H1 (cell line): ENCODE measurements at regions not wholly inside any gene's neighbourhood (a gene's known extent, or its start where the extent isn't known, plus 50 kb on each side); places are given as distances from the start of the nearest gene placed in this dataset.

Source experiments
- CTCF ChIA-PET: fragments of 300-600 bp; sonication (Branson Sonifier 250); formaldehyde crosslinking; loops from one replicate; lab custom pipeline; 2021; ENCODE audit not compliant: partially characterized antibody; lab: Charles Lee
- POLR2A ChIA-PET: fragments of 300-600 bp; sonication (Branson Sonifier 250); formaldehyde crosslinking; loops from one replicate; lab custom pipeline; 2021; ENCODE audit warnings: inconsistent platforms; ENCODE audit not compliant: partially characterized antibody; lab: Charles Lee
- DNase-seq, 2 experiments: peaks; one replicate each; pipeline versions ENCODE4 v3.0.0 to v3.0.0-alpha.2; 2010 to 2022; ENCODE audit warnings: low spot score in 2 of 2, low read depth in 1 of 2, mixed read lengths in 1 of 2
- FAIRE-seq: peaks from 2 replicates; lab custom pipeline; 2011; peaks lifted over from hg19 to GRCh38; lab: Jason Lieb, UNC
- H2AFZ ChIP-seq: 2 replicates; pipeline ENCODE4 v1.8.1; 2012; ENCODE audit warnings: low read length, inconsistent platforms
- H2AK5ac ChIP-seq: 2 replicates; pipeline ENCODE4 v1.6.1; 2013; ENCODE audit warnings: low read depth, low read length
- H2BK120ac ChIP-seq: replicated peaks from 2 replicates; pipeline ENCODE3; 2013; ENCODE audit warnings: low read depth, low read length, inconsistent platforms
- H2BK12ac ChIP-seq: 2 replicates; pipeline ENCODE4 v1.6.1; 2013; ENCODE audit warnings: low read depth, low read length
- H2BK15ac ChIP-seq: 2 replicates; pipeline ENCODE4 v1.6.1; 2013; ENCODE audit warnings: low read length
- H2BK20ac ChIP-seq: 2 replicates; pipeline ENCODE4 v1.6.1; 2013; ENCODE audit warnings: low read length
- H2BK5ac ChIP-seq: 2 replicates; pipeline ENCODE4 v1.6.1; 2013; ENCODE audit warnings: low read depth, low read length
- H3K14ac ChIP-seq: 2 replicates; pipeline ENCODE4 v1.6.1; 2013; ENCODE audit warnings: inconsistent platforms; ENCODE audit not compliant: insufficient read length
- H3K18ac ChIP-seq: 2 replicates; pipeline ENCODE4 v1.6.1; 2013; ENCODE audit warnings: low read length; ENCODE audit errors: extremely low read depth
- H3K23ac ChIP-seq: 2 replicates; pipeline ENCODE4 v1.6.1; 2013; ENCODE audit warnings: inconsistent platforms; ENCODE audit not compliant: insufficient read length
- H3K23me2 ChIP-seq: 2 replicates; pipeline ENCODE4 v1.6.1; 2013; ENCODE audit warnings: low read depth, low read length
- H3K27ac ChIP-seq: 2 replicates; pipeline ENCODE4 v1.6.1; 2011; ENCODE audit warnings: low read depth, low read length, inconsistent platforms
- H3K27me3 ChIP-seq, 4 experiments: replicated peaks in 1 of 4; 1 replicate in 1 of 4; 2 replicates in 3 of 4; pipeline versions ENCODE4 v1.6.1 to v1.8.1; 2011 to 2013; ENCODE audit warnings: low read length in 3 of 4, mild to moderate bottlenecking in 3 of 4, inconsistent platforms in 2 of 4, mixed read lengths in 2 of 4, moderate library complexity in 1 of 4; ENCODE audit not compliant: control insufficient read depth in 3 of 4, insufficient read depth in 3 of 4; ENCODE audit errors: extremely low read depth in 1 of 4
- H3K36me3 ChIP-seq, 4 experiments: 2 replicates each; pipeline versions ENCODE4 v1.6.1 to v1.8.1; 2011 to 2013; ENCODE audit warnings: mild to moderate bottlenecking in 4 of 4, low read length in 3 of 4, moderate library complexity in 2 of 4, control low read depth in 1 of 4, inconsistent platforms in 1 of 4; ENCODE audit not compliant: insufficient read depth in 4 of 4, control insufficient read depth in 2 of 4
- H3K4ac ChIP-seq: replicated peaks from 2 replicates; pipeline ENCODE3; 2013; ENCODE audit warnings: low read length, low read depth, mixed read lengths, inconsistent platforms; ENCODE audit not compliant: insufficient read length
- H3K4me1 ChIP-seq, 4 experiments: replicated peaks in 1 of 4; 1 replicate in 1 of 4; 2 replicates in 3 of 4; pipeline versions ENCODE4 v1.6.1 to v1.8.1; 2011 to 2013; ENCODE audit warnings: low read length in 3 of 4, inconsistent platforms in 2 of 4, mixed read lengths in 1 of 4; ENCODE audit not compliant: insufficient read depth in 4 of 4, control insufficient read depth in 3 of 4
- H3K4me2 ChIP-seq, 2 experiments: 2 replicates each; pipeline versions ENCODE4 v1.6.1 to v1.8.1; 2011 to 2013; ENCODE audit warnings: low read depth in 2 of 2, low read length in 2 of 2, control low read depth in 1 of 2, inconsistent platforms in 1 of 2, mild to moderate bottlenecking in 1 of 2; ENCODE audit not compliant: insufficient read depth in 1 of 2
- H3K4me3 ChIP-seq, 4 experiments: fragments of 200-600, 300-600 bp in 1 of 4; sonication (generic), shearing (Covaris generic), sonication (Bioruptor Twin) in 1 of 4; 2 replicates each; pipeline versions ENCODE4 v1.5.1 to v1.8.1; 2011 to 2016; ENCODE audit warnings: low read length in 4 of 4, low read depth in 3 of 4, control low read depth in 2 of 4, inconsistent platforms in 2 of 4, mild to moderate bottlenecking in 2 of 4, mixed read lengths in 1 of 4, moderate library complexity in 1 of 4; ENCODE audit not compliant: insufficient read depth in 2 of 4; ENCODE audit errors: extremely low read depth in 1 of 4
- H3K56ac ChIP-seq: replicated peaks from 2 replicates; pipeline ENCODE3; 2013; ENCODE audit warnings: low read depth, mild to moderate bottlenecking, mixed read lengths, low read length, inconsistent platforms; ENCODE audit not compliant: insufficient read length
- H3K79me1 ChIP-seq: 2 replicates; pipeline ENCODE4 v1.6.1; 2013; ENCODE audit warnings: low read depth, low read length, control low read depth
- H3K79me2 ChIP-seq, 2 experiments: 2 replicates each; pipeline versions ENCODE4 v1.6.1 to v1.8.1; 2012 to 2013; ENCODE audit warnings: low read length in 2 of 2, mild to moderate bottlenecking in 2 of 2, inconsistent platforms in 1 of 2; ENCODE audit not compliant: insufficient read depth in 2 of 2, control insufficient read depth in 1 of 2
- H3K9ac ChIP-seq, 4 experiments: replicated peaks in 1 of 4; 1 replicate in 1 of 4; 2 replicates in 3 of 4; pipeline versions ENCODE4 v1.6.1 to v1.8.1; 2011 to 2013; ENCODE audit warnings: low read depth in 3 of 4, low read length in 3 of 4, control low read depth in 2 of 4, mild to moderate bottlenecking in 2 of 4, moderate library complexity in 2 of 4, inconsistent platforms in 1 of 4; ENCODE audit errors: extremely low read depth in 1 of 4
- H3K9me3 ChIP-seq, 2 experiments: 2 replicates each; pipeline versions ENCODE4 v1.6.1 to v1.8.1; 2012 to 2013; ENCODE audit warnings: mild to moderate bottlenecking in 2 of 2, moderate library complexity in 2 of 2, control low read depth in 1 of 2, inconsistent platforms in 1 of 2, low read depth in 1 of 2, low read length in 1 of 2, mixed read lengths in 1 of 2; ENCODE audit not compliant: insufficient read depth in 2 of 2
- H4K20me1 ChIP-seq, 2 experiments: replicated peaks in 1 of 2; 2 replicates each; pipeline versions ENCODE3 to v1.8.1; 2011 to 2013; ENCODE audit warnings: inconsistent platforms in 2 of 2, low read length in 2 of 2, mild to moderate bottlenecking in 1 of 2; ENCODE audit not compliant: insufficient read depth in 2 of 2, control insufficient read depth in 1 of 2
- H4K5ac ChIP-seq: 2 replicates; pipeline ENCODE4 v1.6.1; 2013; ENCODE audit warnings: low read length, low read depth, mixed read lengths, inconsistent platforms; ENCODE audit not compliant: insufficient read length
- H4K8ac ChIP-seq: 2 replicates; pipeline ENCODE4 v1.8.0; 2013; ENCODE audit warnings: mild to moderate bottlenecking, moderate library complexity, low read length, inconsistent platforms; ENCODE audit not compliant: insufficient read depth; ENCODE audit errors: extremely low read depth
- H4K91ac ChIP-seq: replicated peaks from 2 replicates; pipeline ENCODE3; 2013; ENCODE audit warnings: low read length, mixed read lengths, inconsistent platforms; ENCODE audit not compliant: insufficient read length
- EP300 ChIP-seq, 2 experiments: IDR thresholded peaks; 1 replicate in 1 of 2; 2 replicates in 1 of 2; pipeline ENCODE4 v1.6.1; 2011 to 2012; ENCODE audit warnings: low read depth in 2 of 2, low read length in 2 of 2, mild to moderate bottlenecking in 2 of 2, borderline replicate concordance in 1 of 2, inconsistent platforms in 1 of 2, moderate library complexity in 1 of 2
- WGBS, 2 experiments: shearing (Covaris generic) in 1 of 2; methylation state at CpG; one replicate each; pipeline versions ENCODE4 v1.1.6 to v1.1.7; 2013 to 2015; ENCODE audit warnings: low lambda C conversion rate in 2 of 2, mixed read lengths in 2 of 2, inconsistent platforms in 1 of 2, low coverage in 1 of 2, missing lambda C conversion rate in 1 of 2; ENCODE audit not compliant: insufficient replicate concordance in 2 of 2, insufficient coverage in 1 of 2, insufficient read length in 1 of 2; ENCODE audit errors: extremely low coverage in 1 of 2, missing lambda C conversion rate in 1 of 2; 5-methylcytosine and 5-hydroxymethylcytosine counted together

DNA sequence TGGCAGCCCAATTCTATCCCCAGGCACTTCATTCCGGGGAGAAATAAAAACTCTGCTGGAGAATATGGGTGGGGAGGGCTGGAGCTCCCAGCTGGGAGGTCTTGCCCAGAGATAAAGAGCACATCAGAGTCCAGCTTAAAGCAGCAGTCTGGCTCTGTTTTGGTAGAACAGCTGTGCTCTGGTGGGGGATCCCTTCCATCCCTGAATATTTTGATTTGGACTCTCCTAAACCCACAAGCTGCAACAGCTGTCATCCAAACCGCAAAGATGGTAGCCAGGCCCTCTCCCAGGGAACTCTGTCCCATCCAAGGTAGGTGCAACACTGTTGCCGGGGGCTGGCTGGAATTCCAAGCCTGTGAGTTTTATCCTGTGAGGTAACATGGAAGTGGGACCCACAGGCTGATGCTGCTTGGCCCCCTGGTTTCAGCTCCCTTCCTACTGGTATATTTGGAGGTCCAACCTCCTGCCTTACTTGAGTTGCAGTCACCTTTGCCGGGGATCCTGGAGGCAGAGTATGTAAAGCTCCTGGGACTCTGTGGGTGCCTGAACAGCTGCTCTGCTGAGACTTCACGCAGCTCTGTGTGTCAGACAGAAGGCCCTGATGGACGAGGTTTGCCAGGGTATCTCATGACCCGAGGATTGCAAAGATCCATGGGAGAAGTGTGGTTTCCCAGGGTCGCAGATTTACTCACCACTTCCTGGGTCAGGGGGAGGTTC, 203.5 kb upstream of the ITM2A start:
- no peaks in the 10 kb centered on the region for H3K23me2 ChIP-seq
- no peak overlapping the region for H2AK5ac ChIP-seq
- no peaks in the 10 kb centered on the region for H3K27me3 ChIP-seq
- H4K5ac ChIP-seq = no peak overlapping the region
- no peak for TF ChIP-seq EP300 (IDR thresholded peaks at IDR 0.05; ENCODE audit: borderline replicate concordance in 1 of 2, low read depth in 2 of 2, low read length in 2 of 2)
- TF ChIP-seq, all 59 proteins: peak for 0
- Histone ChIP-seq H3K23ac (no peak overlapping the region), H3K79me1 (no peaks in the 10 kb centered on the region), H3K9ac (no peak overlapping the region), H3K4me2 (no peak overlapping the region), H3K36me3 (no peaks in the 10 kb centered on the region), H3K79me2 (no peaks in the 10 kb centered on the region), H4K20me1 (no peaks in the 10 kb centered on the region), H2BK20ac (no peak overlapping the region), H3K14ac (no peak overlapping the region), H3K27ac (no peak overlapping the region), H2AFZ (no peak overlapping the region), H3K18ac (no peak overlapping the region), H3K9me3 (no peaks in the 10 kb centered on the region), H3K56ac (no peak overlapping the region), H2BK15ac (no peak overlapping the region), H4K8ac (no peak overlapping the region), H2BK5ac (no peak overlapping the region), H3K4me1 (no peaks in the 10 kb centered on the region), H3K4ac (no peak overlapping the region), H3K4me3 (no peak overlapping the region), H2BK12ac (no peak overlapping the region), H4K91ac (no peak overlapping the region), H2BK120ac (no peak overlapping the region)
- ChIA-PET POLR2A (no interaction called here), CTCF (no interaction called here)
- no peak for DNase-seq
- FAIRE-seq = no peak
- 89% methylated on average over 6 of the region's 8 CpGs; no CpG with 5 or more reads in 1 of the 2 experiments for WGBS, 2 experiments
